Neural cell (in vitro differentiated cells): ENCODE measurements at regions not wholly inside any gene's neighbourhood (a gene's known extent, or its start where the extent isn't known, plus 50 kb on each side); places are given as distances from the start of the nearest gene placed in this dataset.

Source experiments
- H2AFZ ChIP-seq: fragments of 200-600, 300-800 bp; sonication (generic), shearing (Covaris generic); 2 replicates; pipeline ENCODE4 v1.6.0; 2014; ENCODE audit warnings: low read depth, mild to moderate bottlenecking, antibody characterized with exemption, low read length, moderate library complexity
- H3F3A ChIP-seq: fragments of 200-600 bp; shearing (Covaris generic); 2 replicates; pipeline ENCODE4 v1.6.1; 2016; ENCODE audit warnings: mild to moderate bottlenecking, moderate library complexity, mixed read lengths, antibody characterized with exemption, low read length; ENCODE audit not compliant: insufficient read depth, poor library complexity, severe bottlenecking
- H3K27ac ChIP-seq: fragments of 200-600, 300-800 bp; sonication (generic), shearing (Covaris generic); 2 replicates; pipeline ENCODE4 v1.5.1; 2014; ENCODE audit warnings: mild to moderate bottlenecking, low read length, moderate library complexity
- H3K27me3 ChIP-seq: fragments of 300-800, 200-600 bp; sonication (generic), shearing (Covaris generic); 2 replicates; pipeline ENCODE4 v1.6.0; 2014; ENCODE audit warnings: mild to moderate bottlenecking, low read depth, low read length, moderate library complexity; ENCODE audit not compliant: insufficient read depth
- H3K36me3 ChIP-seq: fragments of 300-800, 200-600 bp; sonication (generic), shearing (Covaris generic); 2 replicates; pipeline ENCODE4 v1.5.1; 2014; ENCODE audit warnings: mild to moderate bottlenecking, antibody characterized with exemption, low read length, moderate library complexity; ENCODE audit not compliant: insufficient read depth
- H3K4me2 ChIP-seq: fragments of 300-800, 200-600 bp; sonication (generic), shearing (Covaris generic); 2 replicates; pipeline ENCODE4 v1.6.0; 2014; ENCODE audit warnings: mild to moderate bottlenecking, low read length
- H3K4me3 ChIP-seq: fragments of 300-800, 200-600 bp; sonication (generic), shearing (Covaris generic); 2 replicates; pipeline ENCODE4 v1.5.1; 2014; ENCODE audit warnings: mild to moderate bottlenecking, low read length, moderate library complexity
- H3K79me2 ChIP-seq: fragments of 200-600 bp; shearing (Covaris generic); replicated peaks from 2 replicates; pipeline ENCODE4 v1.6.0; 2014; ENCODE audit warnings: mild to moderate bottlenecking, low read length, moderate library complexity; ENCODE audit not compliant: insufficient read depth
- H3K9ac ChIP-seq: fragments of 300-800, 200-600 bp; sonication (generic), shearing (Covaris generic); 2 replicates; pipeline ENCODE4 v1.6.1; 2016; ENCODE audit warnings: mild to moderate bottlenecking, low read length, mixed read lengths
- H3K9me2 ChIP-seq: fragments of 200-600 bp; shearing (Covaris generic); 2 replicates; pipeline ENCODE4 v1.6.1; 2016; ENCODE audit warnings: mild to moderate bottlenecking, low read length, mixed read lengths; ENCODE audit not compliant: insufficient read depth
- H3K9me3 ChIP-seq: fragments of 200-600, 300-800 bp; sonication (generic), shearing (Covaris generic); 2 replicates; pipeline ENCODE4 v1.6.1; 2016; ENCODE audit warnings: mild to moderate bottlenecking, mixed run types, low read length, moderate library complexity, mixed read lengths
- H4K20me1 ChIP-seq: fragments of 200-600 bp; shearing (Covaris generic); 2 replicates; pipeline ENCODE4 v1.6.1; 2016; ENCODE audit warnings: mild to moderate bottlenecking, mixed run types; ENCODE audit not compliant: insufficient read depth
- EP300 ChIP-seq: fragments of 450-650 bp; conservative IDR thresholded peaks from 2 replicates; pipeline ENCODE4 v1.6.1; 2014; ENCODE audit warnings: antibody characterized with exemption, mild to moderate bottlenecking, moderate library complexity; ENCODE audit not compliant: poor library complexity, severe bottlenecking
- EZH2 ChIP-seq: fragments of 200-600, 300-800 bp; shearing (Covaris generic), sonication (generic); IDR thresholded peaks from 2 replicates; pipeline ENCODE4 v1.6.1; 2014; ENCODE audit warnings: antibody characterized with exemption, low read length, borderline replicate concordance, mild to moderate bottlenecking; ENCODE audit not compliant: insufficient read depth, poor library complexity, severe bottlenecking
- MXI1 ChIP-seq: fragments of 450-650 bp; conservative IDR thresholded peaks from 2 replicates; pipeline ENCODE4 v1.6.1; 2014; ENCODE audit warnings: antibody characterized with exemption, mild to moderate bottlenecking; ENCODE audit not compliant: poor library complexity, severe bottlenecking
- POLR2AphosphoS5 ChIP-seq: IDR thresholded peaks from 2 replicates; pipeline ENCODE4 v1.6.1; 2012
- RAD21 ChIP-seq: fragments of 450-650 bp; conservative IDR thresholded peaks from 2 replicates; pipeline ENCODE4 v1.6.1; 2014; ENCODE audit warnings: antibody characterized with exemption, mild to moderate bottlenecking, moderate library complexity
- SMC3 ChIP-seq: fragments of 450-650 bp; conservative IDR thresholded peaks from 2 replicates; pipeline ENCODE4 v1.6.1; 2014; ENCODE audit warnings: antibody characterized with exemption, mild to moderate bottlenecking, moderate library complexity; ENCODE audit not compliant: poor library complexity
- TAF1 ChIP-seq: IDR thresholded peaks from 2 replicates; pipeline ENCODE4 v1.6.1; 2012; ENCODE audit warnings: low read depth
- TF ChIP-seq, protein P1 (sequence below): fragments of 450-650 bp; IDR thresholded peaks from 2 replicates; pipeline ENCODE4 v1.5.1; 2014; ENCODE audit warnings: antibody characterized with exemption, mild to moderate bottlenecking, moderate library complexity; ENCODE audit not compliant: poor library complexity, severe bottlenecking
- TF ChIP-seq, protein P2 (sequence below): IDR thresholded peaks from 2 replicates; pipeline ENCODE4 v1.6.1; 2012; ENCODE audit warnings: borderline replicate concordance

DNA sequence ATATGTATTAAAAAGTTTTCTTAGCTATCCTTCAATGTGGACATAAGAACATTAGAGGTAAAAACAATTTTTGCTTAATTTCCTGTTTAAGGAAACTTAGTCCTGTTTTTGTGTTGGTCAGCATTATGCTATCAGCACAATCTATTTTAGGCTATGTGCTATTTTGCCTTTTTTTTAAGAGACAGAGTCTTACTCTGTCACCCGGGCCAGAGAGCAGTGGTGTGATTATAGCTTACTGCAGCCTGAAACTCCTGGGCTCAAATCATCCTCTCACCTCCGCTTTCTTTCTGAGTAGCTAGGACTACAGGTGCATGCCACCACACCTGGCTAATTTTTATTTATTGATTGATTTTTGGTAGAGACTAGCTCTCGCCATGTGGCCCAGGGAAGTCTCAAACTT, 199.1 kb upstream of the TMPRSS15 start:
- no peaks in the 10 kb centered on the region for H3F3A ChIP-seq
- no peaks in the 10 kb centered on the region for H3K9me3 ChIP-seq
- H4K20me1 ChIP-seq, result no peaks in the 10 kb centered on the region
- H3K9ac ChIP-seq, result no peak overlapping the region
- no peaks in the 10 kb centered on the region for H3K36me3 ChIP-seq
- no peaks in the 10 kb centered on the region for H3K27me3 ChIP-seq
- H2AFZ ChIP-seq, result no peak overlapping the region
- no peaks in the 10 kb centered on the region for H3K79me2 ChIP-seq
- H3K27ac ChIP-seq, result no peak overlapping the region
- no peak overlapping the region for H3K4me3 ChIP-seq
- H3K9me2 ChIP-seq, result no peaks in the 10 kb centered on the region
- TF ChIP-seq, protein P1, sequence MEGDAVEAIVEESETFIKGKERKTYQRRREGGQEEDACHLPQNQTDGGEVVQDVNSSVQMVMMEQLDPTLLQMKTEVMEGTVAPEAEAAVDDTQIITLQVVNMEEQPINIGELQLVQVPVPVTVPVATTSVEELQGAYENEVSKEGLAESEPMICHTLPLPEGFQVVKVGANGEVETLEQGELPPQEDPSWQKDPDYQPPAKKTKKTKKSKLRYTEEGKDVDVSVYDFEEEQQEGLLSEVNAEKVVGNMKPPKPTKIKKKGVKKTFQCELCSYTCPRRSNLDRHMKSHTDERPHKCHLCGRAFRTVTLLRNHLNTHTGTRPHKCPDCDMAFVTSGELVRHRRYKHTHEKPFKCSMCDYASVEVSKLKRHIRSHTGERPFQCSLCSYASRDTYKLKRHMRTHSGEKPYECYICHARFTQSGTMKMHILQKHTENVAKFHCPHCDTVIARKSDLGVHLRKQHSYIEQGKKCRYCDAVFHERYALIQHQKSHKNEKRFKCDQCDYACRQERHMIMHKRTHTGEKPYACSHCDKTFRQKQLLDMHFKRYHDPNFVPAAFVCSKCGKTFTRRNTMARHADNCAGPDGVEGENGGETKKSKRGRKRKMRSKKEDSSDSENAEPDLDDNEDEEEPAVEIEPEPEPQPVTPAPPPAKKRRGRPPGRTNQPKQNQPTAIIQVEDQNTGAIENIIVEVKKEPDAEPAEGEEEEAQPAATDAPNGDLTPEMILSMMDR, result no peak
- TF ChIP-seq EZH2 (no peak), EP300 (no peak), RAD21 (no peak), POLR2AphosphoS5 (no peak), MXI1 (no peak), SMC3 (no peak), TAF1 (no peak)
- TF ChIP-seq, protein P2, sequence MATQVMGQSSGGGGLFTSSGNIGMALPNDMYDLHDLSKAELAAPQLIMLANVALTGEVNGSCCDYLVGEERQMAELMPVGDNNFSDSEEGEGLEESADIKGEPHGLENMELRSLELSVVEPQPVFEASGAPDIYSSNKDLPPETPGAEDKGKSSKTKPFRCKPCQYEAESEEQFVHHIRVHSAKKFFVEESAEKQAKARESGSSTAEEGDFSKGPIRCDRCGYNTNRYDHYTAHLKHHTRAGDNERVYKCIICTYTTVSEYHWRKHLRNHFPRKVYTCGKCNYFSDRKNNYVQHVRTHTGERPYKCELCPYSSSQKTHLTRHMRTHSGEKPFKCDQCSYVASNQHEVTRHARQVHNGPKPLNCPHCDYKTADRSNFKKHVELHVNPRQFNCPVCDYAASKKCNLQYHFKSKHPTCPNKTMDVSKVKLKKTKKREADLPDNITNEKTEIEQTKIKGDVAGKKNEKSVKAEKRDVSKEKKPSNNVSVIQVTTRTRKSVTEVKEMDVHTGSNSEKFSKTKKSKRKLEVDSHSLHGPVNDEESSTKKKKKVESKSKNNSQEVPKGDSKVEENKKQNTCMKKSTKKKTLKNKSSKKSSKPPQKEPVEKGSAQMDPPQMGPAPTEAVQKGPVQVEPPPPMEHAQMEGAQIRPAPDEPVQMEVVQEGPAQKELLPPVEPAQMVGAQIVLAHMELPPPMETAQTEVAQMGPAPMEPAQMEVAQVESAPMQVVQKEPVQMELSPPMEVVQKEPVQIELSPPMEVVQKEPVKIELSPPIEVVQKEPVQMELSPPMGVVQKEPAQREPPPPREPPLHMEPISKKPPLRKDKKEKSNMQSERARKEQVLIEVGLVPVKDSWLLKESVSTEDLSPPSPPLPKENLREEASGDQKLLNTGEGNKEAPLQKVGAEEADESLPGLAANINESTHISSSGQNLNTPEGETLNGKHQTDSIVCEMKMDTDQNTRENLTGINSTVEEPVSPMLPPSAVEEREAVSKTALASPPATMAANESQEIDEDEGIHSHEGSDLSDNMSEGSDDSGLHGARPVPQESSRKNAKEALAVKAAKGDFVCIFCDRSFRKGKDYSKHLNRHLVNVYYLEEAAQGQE, result no peak
- no peak overlapping the region for H3K4me2 ChIP-seq

DNA sequence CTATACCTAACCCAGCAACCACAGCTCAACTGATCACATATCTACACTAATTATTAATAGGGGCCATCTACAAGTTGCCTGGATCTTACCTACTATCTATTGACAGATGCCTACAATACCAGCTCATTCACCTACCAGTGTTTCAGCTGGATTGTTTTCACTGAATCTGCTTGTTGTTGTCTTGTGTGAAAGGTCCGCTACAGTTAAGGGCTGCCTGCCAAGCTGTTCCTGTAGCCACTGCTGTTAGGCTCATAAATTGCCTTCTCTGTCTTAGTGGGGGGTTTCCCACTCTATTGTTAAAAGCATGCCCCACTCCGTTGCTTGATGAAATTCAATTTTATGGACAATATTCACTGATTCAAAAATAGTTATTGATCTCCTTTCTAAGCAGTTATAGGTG, 199.7 kb upstream of the TMPRSS15 start:
- no peak overlapping the region for H3K4me3 ChIP-seq
- TF ChIP-seq POLR2AphosphoS5 (peak; percentile 24), EP300 (no peak)
- H3K9me2 ChIP-seq, result no peaks in the 10 kb centered on the region
- no peaks in the 10 kb centered on the region for H4K20me1 ChIP-seq
- H2AFZ ChIP-seq, result no peak overlapping the region
- H3K9me3 ChIP-seq, result no peaks in the 10 kb centered on the region
- H3K79me2 ChIP-seq, result no peaks in the 10 kb centered on the region
- no peak overlapping the region for H3K4me2 ChIP-seq
- no peak overlapping the region for H3K27ac ChIP-seq
- no peaks in the 10 kb centered on the region for H3K36me3 ChIP-seq
- no peaks in the 10 kb centered on the region for H3F3A ChIP-seq
- no peak overlapping the region for H3K9ac ChIP-seq
- no peaks in the 10 kb centered on the region for H3K27me3 ChIP-seq

DNA sequence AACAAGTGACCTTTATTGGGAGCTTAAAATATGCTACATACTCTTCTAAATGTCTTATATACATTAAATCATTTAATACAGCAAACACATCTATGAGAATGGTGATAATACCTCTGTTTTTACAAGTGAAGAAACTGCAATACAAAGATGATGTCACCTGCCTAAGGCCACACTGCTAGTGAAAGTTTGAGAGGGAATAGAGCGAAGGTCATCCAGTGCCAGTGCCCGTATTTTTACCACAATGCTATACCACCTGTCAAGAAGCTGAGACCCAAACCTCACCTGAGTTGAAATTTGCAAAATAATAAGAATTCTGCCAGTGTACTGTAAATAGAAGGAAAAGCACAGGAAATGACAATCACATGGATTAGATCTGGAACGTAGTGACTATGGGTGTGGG, 200.4 kb upstream of the TMPRSS15 start:
- Histone ChIP-seq H3K27ac (no peak overlapping the region), H3K4me2 (no peak overlapping the region), H3K79me2 (no peaks in the 10 kb centered on the region), H3K9ac (no peak overlapping the region), H3F3A (no peaks in the 10 kb centered on the region), H3K9me2 (no peaks in the 10 kb centered on the region), H3K4me3 (no peak overlapping the region), H3K27me3 (no peaks in the 10 kb centered on the region), H3K9me3 (no peaks in the 10 kb centered on the region), H2AFZ (no peak overlapping the region), H4K20me1 (no peaks in the 10 kb centered on the region), H3K36me3 (no peaks in the 10 kb centered on the region)
- TF ChIP-seq, protein P2, result no peak
- TF ChIP-seq TAF1 (no peak), SMC3 (no peak), POLR2AphosphoS5 (no peak), MXI1 (no peak), RAD21 (no peak), EZH2 (no peak)
- TF ChIP-seq, protein P1, result no peak
